Lower leg skin (tissue), 4 donors: ENCODE measurements at regions not wholly inside any gene's neighbourhood (a gene's known extent, or its start where the extent isn't known, plus 50 kb on each side); places are given as distances from the start of the nearest gene placed in this dataset.

Experiments used
- DNase-seq, 2 donors: peaks; one replicate each; pipeline ENCODE4 v3.0.0-alpha.2; 2019; ENCODE audit warnings: low spot score in 2 of 2
- H3K4me3 ChIP-seq: fragments of 200-600 bp; sonication (generic); 2 replicates; pipeline ENCODE4 v1.5.1; 2017; ENCODE audit warnings: mild to moderate bottlenecking, low read depth; ENCODE audit not compliant: poor library complexity, severe bottlenecking
- POLR2A ChIP-seq, 2 donors: fragments of 450-650 bp; IDR thresholded peaks; one replicate each; pipeline ENCODE4 v1.6.1; 2016 to 2017; ENCODE audit warnings: antibody characterized with exemption in 2 of 2, mild to moderate bottlenecking in 1 of 2, moderate library complexity in 1 of 2
- WGBS, 2 donors: methylation state at CpG; one replicate each; pipeline ENCODE4 v1.1.5; 2018; 5-methylcytosine and 5-hydroxymethylcytosine counted together
- intact Hi-C: fragments of 100-400 bp; cut with DNase I; formaldehyde crosslinking; loops from one replicate; pipeline ENCODE4 v1.15.0; 2023; ENCODE audit warnings: low total_unique reads
- TF ChIP-seq, protein P1 (sequence below), 3 donors: fragments of 450-650 bp; IDR thresholded peaks; one replicate each; pipeline ENCODE4 v1.5.1; 2016; ENCODE audit warnings: antibody characterized with exemption in 3 of 3, mild to moderate bottlenecking in 3 of 3, moderate library complexity in 2 of 3

- TF ChIP-seq, protein P1, sequence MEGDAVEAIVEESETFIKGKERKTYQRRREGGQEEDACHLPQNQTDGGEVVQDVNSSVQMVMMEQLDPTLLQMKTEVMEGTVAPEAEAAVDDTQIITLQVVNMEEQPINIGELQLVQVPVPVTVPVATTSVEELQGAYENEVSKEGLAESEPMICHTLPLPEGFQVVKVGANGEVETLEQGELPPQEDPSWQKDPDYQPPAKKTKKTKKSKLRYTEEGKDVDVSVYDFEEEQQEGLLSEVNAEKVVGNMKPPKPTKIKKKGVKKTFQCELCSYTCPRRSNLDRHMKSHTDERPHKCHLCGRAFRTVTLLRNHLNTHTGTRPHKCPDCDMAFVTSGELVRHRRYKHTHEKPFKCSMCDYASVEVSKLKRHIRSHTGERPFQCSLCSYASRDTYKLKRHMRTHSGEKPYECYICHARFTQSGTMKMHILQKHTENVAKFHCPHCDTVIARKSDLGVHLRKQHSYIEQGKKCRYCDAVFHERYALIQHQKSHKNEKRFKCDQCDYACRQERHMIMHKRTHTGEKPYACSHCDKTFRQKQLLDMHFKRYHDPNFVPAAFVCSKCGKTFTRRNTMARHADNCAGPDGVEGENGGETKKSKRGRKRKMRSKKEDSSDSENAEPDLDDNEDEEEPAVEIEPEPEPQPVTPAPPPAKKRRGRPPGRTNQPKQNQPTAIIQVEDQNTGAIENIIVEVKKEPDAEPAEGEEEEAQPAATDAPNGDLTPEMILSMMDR (IDR thresholded peaks at IDR 0.05), result no peak
- TF ChIP-seq POLR2A (IDR thresholded peaks at IDR 0.05), result no peak
- H3K4me3 ChIP-seq, result no peak overlapping the region
- DNase-seq, result no peak
- intact Hi-C loops, result no loop called here
Measured at GRCh38 chr6:14707276-14707675, 538.6 kb upstream of the JARID2 start.

DNA sequence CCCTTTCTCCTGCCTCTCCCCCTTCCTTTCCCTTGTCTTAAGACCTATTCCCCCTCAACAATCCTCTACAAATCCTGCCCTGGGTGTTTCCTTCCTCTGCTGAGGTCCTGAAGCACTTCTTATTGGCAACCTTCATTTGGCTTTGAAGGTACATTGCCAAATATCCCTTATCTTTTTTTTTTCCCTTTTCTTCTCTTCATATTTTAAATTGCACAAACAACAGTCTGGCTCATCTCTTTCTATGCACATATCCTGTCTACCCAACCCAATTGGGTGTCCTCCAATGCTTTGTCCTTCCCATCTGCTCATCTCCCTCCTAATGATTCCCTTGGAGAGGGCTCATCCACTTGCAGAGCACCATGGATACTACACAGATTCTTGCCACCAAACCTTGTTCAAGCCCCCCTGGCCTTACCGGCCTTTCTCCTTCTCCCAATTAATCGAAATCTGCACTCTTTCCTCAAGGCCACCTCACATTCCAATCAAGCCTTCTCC lies 537.9 kb upstream of the JARID2 start:
- 97 to 99% methylated on average over 2 of the region's 2 CpGs for WGBS, 2 donors
- TF ChIP-seq, protein P1 (IDR thresholded peaks at IDR 0.05), result no peak
- no peak for TF ChIP-seq POLR2A (IDR thresholded peaks at IDR 0.05)
- DNase-seq, result no peak
- no peak overlapping the region for H3K4me3 ChIP-seq
- intact Hi-C loops, result no loop called here

DNA sequence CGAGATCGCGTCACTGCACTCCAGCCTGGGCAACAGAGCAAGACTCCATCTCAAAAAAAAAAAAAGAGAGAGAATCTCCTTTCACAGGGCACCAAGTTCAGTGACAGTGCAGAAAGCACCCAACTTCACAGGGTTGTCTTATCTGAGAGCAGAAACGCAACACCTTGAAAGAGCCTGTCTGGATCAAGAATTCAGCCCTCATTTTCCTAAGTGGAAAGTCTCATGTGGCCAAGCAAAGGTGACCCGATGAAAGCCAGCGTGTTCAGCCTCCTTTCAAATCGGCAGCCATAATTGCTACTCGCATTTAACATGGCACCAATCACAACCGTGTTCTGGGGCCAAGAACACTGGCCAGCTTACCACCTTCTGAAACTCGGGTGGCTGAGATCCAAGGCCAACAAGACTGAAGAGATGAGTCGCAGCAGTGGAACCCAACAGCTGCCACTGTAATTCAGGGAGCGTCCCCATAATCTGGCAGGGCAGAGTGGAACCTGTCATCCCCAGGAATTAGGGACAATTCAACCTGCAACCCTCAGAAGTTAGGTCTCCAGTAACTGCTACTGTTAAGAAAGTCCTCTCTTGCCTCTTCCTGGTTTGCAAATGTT lies 536.7 kb upstream of the JARID2 start:
- TF ChIP-seq POLR2A (IDR thresholded peaks at IDR 0.05), result no peak
- TF ChIP-seq, protein P1 (IDR thresholded peaks at IDR 0.05), result no peak
- no peak for DNase-seq
- no peak overlapping the region for H3K4me3 ChIP-seq
- intact Hi-C loops, result no loop called here
- 90 to 94% methylated on average over 12 of the region's 12 CpGs for WGBS, 2 donors

- TF ChIP-seq, protein P1 (IDR thresholded peaks at IDR 0.05), result no peak
- no peak for TF ChIP-seq POLR2A (IDR thresholded peaks at IDR 0.05)
- 91 to 92% methylated on average over 4 of the region's 4 CpGs for WGBS, 2 donors
- no peak overlapping the region for H3K4me3 ChIP-seq
- DNase-seq, result no peak
- intact Hi-C loops, result no loop called here
Measured at GRCh38 chr6:14709900-14710299, 536.0 kb upstream of the JARID2 start.

GRCh38 chr6:14710421-14710820 lies 535.4 kb upstream of the JARID2 start:
- intact Hi-C loops, result no loop called here
- WGBS, 2 donors, result 96 to 98% methylated on average over 5 of the region's 5 CpGs
- no peak overlapping the region for H3K4me3 ChIP-seq
- TF ChIP-seq, protein P1 (IDR thresholded peaks at IDR 0.05), result no peak
- TF ChIP-seq POLR2A (IDR thresholded peaks at IDR 0.05), result no peak
- no peak for DNase-seq
